OCI-LY7 (cell line): ENCODE measurements at regions not wholly inside any gene's neighbourhood (a gene's known extent, or its start where the extent isn't known, plus 50 kb on each side); places are given as distances from the start of the nearest gene placed in this dataset.

ENCODE experiments used
- BruUV-seq: library from RNA; stranded (reverse); fragments of 400-500 nt; replicated peaks from 2 replicates; lab custom pipeline; 2021; lab: Mats Ljungman, UMichigan
- CTCF ChIA-PET: fragments of 300-600 bp; sonication (Branson Sonifier 250); formaldehyde crosslinking; loops from one replicate; lab custom pipeline; 2022; ENCODE audit warnings: antibody characterized with exemption; ENCODE audit not compliant: unreplicated experiment; lab: Charles Lee
- POLR2A ChIA-PET: fragments of 300-600 bp; sonication (Branson Sonifier 250); formaldehyde crosslinking; loops from one replicate; lab custom pipeline; 2022; ENCODE audit warnings: antibody characterized with exemption; lab: Charles Lee
- DNase-seq: peaks from one replicate; pipeline ENCODE4 v3.0.0-alpha.2; 2015; ENCODE audit warnings: low spot score
- H2AFZ ChIP-seq: fragments of 200-600 bp; sonication (generic), shearing (Covaris generic); 2 replicates; pipeline ENCODE4 v1.6.1; 2014; ENCODE audit warnings: mild to moderate bottlenecking, antibody characterized with exemption, low read length, moderate library complexity
- H3K27ac ChIP-seq: fragments of 200-600 bp; sonication (generic); 2 replicates; pipeline ENCODE4 v1.5.1; 2014; ENCODE audit warnings: mixed run types, low read depth, mild to moderate bottlenecking, moderate library complexity, low read length, inconsistent platforms; ENCODE audit not compliant: poor library complexity, severe bottlenecking
- H3K36me3 ChIP-seq: fragments of 200-600 bp; sonication (generic); 2 replicates; pipeline ENCODE4 v1.6.1; 2014; ENCODE audit warnings: mild to moderate bottlenecking, antibody characterized with exemption, low read length, moderate library complexity, mixed read lengths; ENCODE audit not compliant: insufficient read depth
- H3K4me1 ChIP-seq: fragments of 200-600 bp; sonication (generic); 2 replicates; pipeline ENCODE4 v1.5.1; 2014; ENCODE audit warnings: mild to moderate bottlenecking, low read length; ENCODE audit not compliant: insufficient read depth, poor library complexity, severe bottlenecking
- H3K4me2 ChIP-seq: fragments of 200-600 bp; sonication (generic); 2 replicates; pipeline ENCODE4 v1.6.1; 2014; ENCODE audit warnings: mild to moderate bottlenecking, low read length
- H3K4me3 ChIP-seq: fragments of 200-600 bp; sonication (generic); 2 replicates; pipeline ENCODE4 v1.5.1; 2014; ENCODE audit warnings: mild to moderate bottlenecking, low read depth, low read length; ENCODE audit not compliant: poor library complexity, severe bottlenecking
- H3K79me2 ChIP-seq: fragments of 200-600 bp; sonication (generic); 2 replicates; pipeline ENCODE4 v1.6.1; 2016; ENCODE audit warnings: low read depth, mild to moderate bottlenecking, low read length, moderate library complexity, mixed read lengths; ENCODE audit not compliant: insufficient read depth
- H3K9me2 ChIP-seq: fragments of 200-600 bp; sonication (generic); 2 replicates; pipeline ENCODE4 v1.6.1; 2016; ENCODE audit warnings: mild to moderate bottlenecking, low read length, mixed read lengths; ENCODE audit not compliant: insufficient read depth
- H3K9me3 ChIP-seq: fragments of 200-600 bp; sonication (generic); 2 replicates; pipeline ENCODE4 v1.6.1; 2014; ENCODE audit warnings: mild to moderate bottlenecking, mixed run types, low read length, mixed read lengths
- H4K20me1 ChIP-seq: fragments of 200-600 bp; sonication (generic); 2 replicates; pipeline ENCODE4 v1.6.1; 2014; ENCODE audit warnings: mild to moderate bottlenecking, antibody characterized with exemption, low read length, moderate library complexity, mixed read lengths; ENCODE audit not compliant: insufficient read depth
- CTCF ChIP-seq: fragments of 200-600 bp; sonication (generic); conservative IDR thresholded peaks from 2 replicates; pipeline ENCODE4 v1.5.1; 2014; ENCODE audit warnings: mild to moderate bottlenecking, antibody characterized with exemption, low read length, moderate library complexity, mixed read lengths
- EZH2phosphoT487 ChIP-seq: fragments of 200-600 bp; sonication (generic); IDR thresholded peaks from 2 replicates; pipeline ENCODE4 v1.6.1; 2018; ENCODE audit warnings: low read depth, borderline replicate concordance, mild to moderate bottlenecking, mixed run types, antibody characterized with exemption, low read length, moderate library complexity, mixed read lengths
- intact Hi-C: fragments of 100-400 bp; cut with micrococcal nuclease; formaldehyde crosslinking; loops from one replicate; pipeline ENCODE4 v1.10.0; 2022; ENCODE audit not compliant: unreplicated experiment

GRCh38 chr2:83787189-83787588 lies 671.9 kb downstream of the SUCLG1 start:
- ChIA-PET POLR2A (interaction anchor here (0.5 to 0.9 kb wide), 2 partner anchors 12 to 1231 kb away, joined by 3 read pairs; no protein-coding TSS in a partner anchor), CTCF (no interaction called here)
- Histone ChIP-seq H2AFZ (no peak overlapping the region), H3K4me3 (no peak overlapping the region), H3K36me3 (no peaks in the 10 kb centered on the region), H3K4me2 (no peak overlapping the region), H3K9me3 (no peaks in the 10 kb centered on the region), H3K9me2 (no peaks in the 10 kb centered on the region), H4K20me1 (no peaks in the 10 kb centered on the region), H3K4me1 (no peaks in the 10 kb centered on the region), H3K27ac (no peak overlapping the region), H3K79me2 (no peaks in the 10 kb centered on the region)
- intact Hi-C loops: no loop called here
- no TSS peak for BruUV-seq
- TF ChIP-seq EZH2phosphoT487 (no peak), CTCF (no peak)
- no peak for DNase-seq

- H3K27ac ChIP-seq: no peak overlapping the region
- DNase-seq: no peak
- no TSS peak for BruUV-seq
- H3K9me2 ChIP-seq: no peaks in the 10 kb centered on the region
- intact Hi-C loops: no loop called here
- POLR2A ChIA-PET: interaction anchor here (1.1 kb wide), 1 partner anchor 18 kb away, joined by 3 read pairs; no protein-coding TSS in a partner anchor
- H3K4me1 ChIP-seq: no peaks in the 10 kb centered on the region
- no peak for TF ChIP-seq CTCF
- no peak for TF ChIP-seq EZH2phosphoT487
- CTCF ChIA-PET: no interaction called here
- H3K36me3 ChIP-seq: no peaks in the 10 kb centered on the region
- no peak overlapping the region for H3K4me3 ChIP-seq
- no peaks in the 10 kb centered on the region for H4K20me1 ChIP-seq
- no peaks in the 10 kb centered on the region for H3K79me2 ChIP-seq
- H3K9me3 ChIP-seq: no peaks in the 10 kb centered on the region
- no peak overlapping the region for H2AFZ ChIP-seq
- H3K4me2 ChIP-seq: no peak overlapping the region
Observed at GRCh38 chr2:83786140-83786539, 672.9 kb downstream of the SUCLG1 start.

GRCh38 chr2:83784947-83785346 lies 674.1 kb downstream of the SUCLG1 start:
- no TSS peak for BruUV-seq
- Histone ChIP-seq H3K36me3 (no peaks in the 10 kb centered on the region), H2AFZ (no peak overlapping the region), H3K9me3 (no peaks in the 10 kb centered on the region), H3K9me2 (no peaks in the 10 kb centered on the region), H3K4me3 (no peak overlapping the region), H4K20me1 (no peaks in the 10 kb centered on the region), H3K79me2 (no peaks in the 10 kb centered on the region), H3K4me1 (no peaks in the 10 kb centered on the region), H3K4me2 (no peak overlapping the region), H3K27ac (no peak overlapping the region)
- POLR2A ChIA-PET: no interaction called here
- no peak for TF ChIP-seq CTCF
- TF ChIP-seq EZH2phosphoT487: no peak
- intact Hi-C loops: no loop called here
- no peak for DNase-seq
- CTCF ChIA-PET: no interaction called here
